PFSK-1 (cell line): ENCODE measurements at regions not wholly inside any gene's neighbourhood (a gene's known extent, or its start where the extent isn't known, plus 50 kb on each side); places are given as distances from the start of the nearest gene placed in this dataset.

Experiments used
- POLR2AphosphoS5 ChIP-seq: IDR thresholded peaks from 2 replicates; pipeline ENCODE4 v1.6.1; 2012; ENCODE audit warnings: low read depth, mild to moderate bottlenecking, control low read depth, low read length, moderate library complexity
- REST ChIP-seq, 2 experiments: IDR thresholded peaks; 2 replicates each; pipeline versions ENCODE4 v1.6.1 to v1.8.0; 2011 to 2012; ENCODE audit warnings: low read depth in 2 of 2, low read length in 2 of 2, control low read depth in 1 of 2, inconsistent platforms in 1 of 2, mild to moderate bottlenecking in 1 of 2, moderate library complexity in 1 of 2; ENCODE audit not compliant: insufficient read depth in 1 of 2
- SIN3A ChIP-seq: IDR thresholded peaks from 2 replicates; pipeline ENCODE4 v1.6.1; 2012; ENCODE audit warnings: mild to moderate bottlenecking, low read length, moderate library complexity, borderline replicate concordance; ENCODE audit not compliant: insufficient read depth
- TAF1 ChIP-seq: IDR thresholded peaks from 2 replicates; pipeline ENCODE4 v1.6.1; 2012; ENCODE audit warnings: low read length, control low read depth, borderline replicate concordance; ENCODE audit not compliant: insufficient read depth

- TF ChIP-seq SIN3A, result no peak
- no peak for TF ChIP-seq REST (IDR thresholded peaks at IDR 0.05; ENCODE audit: insufficient read depth in 1 of 2, low read depth in 2 of 2, low read length in 2 of 2)
- no peak for TF ChIP-seq POLR2AphosphoS5
- no peak for TF ChIP-seq TAF1
Observed at GRCh38 chr17:34493917-34494316, 85.5 kb upstream of the TMEM132E start.
